ENCODE measurements at regions not wholly inside any gene's neighbourhood (a gene's known extent, or its start where the extent isn't known, plus 50 kb on each side); places are given as distances from the start of the nearest gene placed in this dataset.

GRCh38 chr5:125408448-125409233 is 662.2 kb upstream of the ZNF608 start:
- TF ChIP-seq CTCF (IDR thresholded peaks at IDR 0.05; ENCODE audit: low read depth, low read length, missing control alignments), result no peak
- peak; percentile 81 for DNase-seq (ENCODE audit: extremely low read depth, low read depth)

GRCh38 chr5:125409234-125409860 is 662.9 kb upstream of the ZNF608 start:
- TF ChIP-seq CTCF (IDR thresholded peaks at IDR 0.05; ENCODE audit: low read depth, low read length, missing control alignments), result no peak
- DNase-seq (ENCODE audit: extremely low read depth, low read depth), result peak; percentile 59
- peak overlapping the region; percentile 18; the same call in 1 of the 2 replicates for H3K4me3 ChIP-seq (replicated peaks; ENCODE audit: low read depth, low read length)

More at GRCh38 chr5:125408448-125409233, 662.2 kb upstream of the ZNF608 start:
- H3K4me3 ChIP-seq (replicated peaks; ENCODE audit: low read depth, low read length), result no peak overlapping the region

- TF ChIP-seq CTCF (IDR thresholded peaks at IDR 0.05; ENCODE audit: low read depth, low read length, missing control alignments), result no peak
- H3K4me3 ChIP-seq (replicated peaks; ENCODE audit: low read depth, low read length), result peak overlapping the region; percentile 18; the same call in 1 of the 2 replicates
- no peak for DNase-seq (ENCODE audit: extremely low read depth, low read depth)
These were observed 663.6 kb upstream of the ZNF608 start for GRCh38 chr5:125409861-125410536.

- H3K4me3 ChIP-seq (replicated peaks; ENCODE audit: low read depth, low read length), result no peak overlapping the region
- DNase-seq (ENCODE audit: extremely low read depth, low read depth), result peak; percentile 24
These were observed 664.2 kb upstream of the ZNF608 start for GRCh38 chr5:125410537-125411070.

GRCh38 chr5:125411071-125411743 is 664.8 kb upstream of the ZNF608 start:
- H3K4me3 ChIP-seq (replicated peaks; ENCODE audit: low read depth, low read length), result peak overlapping the region; percentile 12
- DNase-seq (ENCODE audit: extremely low read depth, low read depth), result peak; percentile 43
- TF ChIP-seq CTCF (IDR thresholded peaks at IDR 0.05; ENCODE audit: low read depth, low read length, missing control alignments), result no peak

More at GRCh38 chr5:125410537-125411070, 664.2 kb upstream of the ZNF608 start:
- no peak for TF ChIP-seq CTCF (IDR thresholded peaks at IDR 0.05; ENCODE audit: low read depth, low read length, missing control alignments)
